ENCODE measurements at regions not wholly inside any gene's neighbourhood (a gene's known extent, or its start where the extent isn't known, plus 50 kb on each side); places are given as distances from the start of the nearest gene placed in this dataset.
"Not testable (repeated sequence)": the region's sequence is repeated elsewhere in the genome, so short reads cannot be mapped to it uniquely, and the experiment has no call there.

- Histone ChIP-seq H3K4me1 (ENCODE audit: low read depth, poor library complexity, severe bottlenecking) (no peaks in the 10 kb centered on the region), H3K4me2 (no peak overlapping the region), H3K27me3 (ENCODE audit: insufficient read depth, low read depth) (no peaks in the 10 kb centered on the region), H3K79me2 (ENCODE audit: insufficient read depth, low read depth) (no peaks in the 10 kb centered on the region), H3K36me3 (ENCODE audit: insufficient read depth) (no peaks in the 10 kb centered on the region), H4K20me1 (ENCODE audit: insufficient read depth) (no peaks in the 10 kb centered on the region), H3K4me3 (IDR thresholded peaks at IDR 0.05; ENCODE audit: insufficient read depth, low read depth, low read length) (no peak overlapping the region), H3K9ac (no peak overlapping the region), H2AFZ (ENCODE audit: low read depth) (no peak overlapping the region), H3K27ac (no peak overlapping the region)
- TF ChIP-seq CTCF (conservative IDR thresholded peaks at IDR 0.05; ENCODE audit: low read depth, low read length), result no peak
Observed at GRCh38 chr6:76982476-76983199, 480.7 kb downstream of the HTR1B start.

- no peak for TF ChIP-seq CTCF (conservative IDR thresholded peaks at IDR 0.05; ENCODE audit: low read depth, low read length)
- Histone ChIP-seq H3K36me3 (ENCODE audit: insufficient read depth) (no peaks in the 10 kb centered on the region), H3K4me1 (ENCODE audit: low read depth, poor library complexity, severe bottlenecking) (no peaks in the 10 kb centered on the region), H3K27me3 (ENCODE audit: insufficient read depth, low read depth) (no peaks in the 10 kb centered on the region), H3K27ac (no peak overlapping the region), H3K4me2 (no peak overlapping the region), H3K79me2 (ENCODE audit: insufficient read depth, low read depth) (no peaks in the 10 kb centered on the region), H4K20me1 (ENCODE audit: insufficient read depth) (no peaks in the 10 kb centered on the region), H3K4me3 (IDR thresholded peaks at IDR 0.05; ENCODE audit: insufficient read depth, low read depth, low read length) (no peak overlapping the region), H2AFZ (ENCODE audit: low read depth) (no peak overlapping the region), H3K9ac (no peak overlapping the region)
Observed at GRCh38 chr6:76972474-76972873, 490.8 kb downstream of the HTR1B start.

GRCh38 chr6:76959177-76959576, 504.1 kb downstream of the HTR1B start:
- not testable (repeated sequence) for H3K4me3 ChIP-seq (IDR thresholded peaks at IDR 0.05; ENCODE audit: insufficient read depth, low read depth, low read length); H3K27ac ChIP-seq; H3K4me2 ChIP-seq; H3K9ac ChIP-seq; H4K20me1 ChIP-seq (ENCODE audit: insufficient read depth); H3K79me2 ChIP-seq (ENCODE audit: insufficient read depth, low read depth); H3K27me3 ChIP-seq (ENCODE audit: insufficient read depth, low read depth); H2AFZ ChIP-seq (ENCODE audit: low read depth); H3K36me3 ChIP-seq (ENCODE audit: insufficient read depth); H3K4me1 ChIP-seq (ENCODE audit: low read depth, poor library complexity, severe bottlenecking)

- no peak for TF ChIP-seq CTCF (conservative IDR thresholded peaks at IDR 0.05; ENCODE audit: low read depth, low read length)
- H3K4me1 ChIP-seq (ENCODE audit: low read depth, poor library complexity, severe bottlenecking), result no peaks in the 10 kb centered on the region
- no peak overlapping the region for H3K27ac ChIP-seq
- no peak overlapping the region for H2AFZ ChIP-seq (ENCODE audit: low read depth)
- no peaks in the 10 kb centered on the region for H4K20me1 ChIP-seq (ENCODE audit: insufficient read depth)
- H3K4me3 ChIP-seq (IDR thresholded peaks at IDR 0.05; ENCODE audit: insufficient read depth, low read depth, low read length), result no peak overlapping the region
- no peaks in the 10 kb centered on the region for H3K79me2 ChIP-seq (ENCODE audit: insufficient read depth, low read depth)
- no peak overlapping the region for H3K9ac ChIP-seq
- H3K36me3 ChIP-seq (ENCODE audit: insufficient read depth), result no peaks in the 10 kb centered on the region
- H3K27me3 ChIP-seq (ENCODE audit: insufficient read depth, low read depth), result no peaks in the 10 kb centered on the region
- H3K4me2 ChIP-seq, result no peak overlapping the region
Observed at GRCh38 chr6:76942203-76942966, 520.9 kb downstream of the HTR1B start.

GRCh38 chr6:76940191-76940590, 523.1 kb downstream of the HTR1B start:
- Histone ChIP-seq H3K9ac (no peak overlapping the region), H3K4me2 (no peak overlapping the region), H3K4me3 (IDR thresholded peaks at IDR 0.05; ENCODE audit: insufficient read depth, low read depth, low read length) (no peak overlapping the region), H3K27me3 (ENCODE audit: insufficient read depth, low read depth) (no peaks in the 10 kb centered on the region), H3K27ac (no peak overlapping the region), H4K20me1 (ENCODE audit: insufficient read depth) (no peaks in the 10 kb centered on the region), H3K36me3 (ENCODE audit: insufficient read depth) (no peaks in the 10 kb centered on the region), H2AFZ (ENCODE audit: low read depth) (no peak overlapping the region), H3K79me2 (ENCODE audit: insufficient read depth, low read depth) (no peaks in the 10 kb centered on the region), H3K4me1 (ENCODE audit: low read depth, poor library complexity, severe bottlenecking) (no peaks in the 10 kb centered on the region)
- TF ChIP-seq CTCF (conservative IDR thresholded peaks at IDR 0.05; ENCODE audit: low read depth, low read length), result no peak
